ENCODE measurements at regions not wholly inside any gene's neighbourhood (a gene's known extent, or its start where the extent isn't known, plus 50 kb on each side); places are given as distances from the start of the nearest gene placed in this dataset.

DNA sequence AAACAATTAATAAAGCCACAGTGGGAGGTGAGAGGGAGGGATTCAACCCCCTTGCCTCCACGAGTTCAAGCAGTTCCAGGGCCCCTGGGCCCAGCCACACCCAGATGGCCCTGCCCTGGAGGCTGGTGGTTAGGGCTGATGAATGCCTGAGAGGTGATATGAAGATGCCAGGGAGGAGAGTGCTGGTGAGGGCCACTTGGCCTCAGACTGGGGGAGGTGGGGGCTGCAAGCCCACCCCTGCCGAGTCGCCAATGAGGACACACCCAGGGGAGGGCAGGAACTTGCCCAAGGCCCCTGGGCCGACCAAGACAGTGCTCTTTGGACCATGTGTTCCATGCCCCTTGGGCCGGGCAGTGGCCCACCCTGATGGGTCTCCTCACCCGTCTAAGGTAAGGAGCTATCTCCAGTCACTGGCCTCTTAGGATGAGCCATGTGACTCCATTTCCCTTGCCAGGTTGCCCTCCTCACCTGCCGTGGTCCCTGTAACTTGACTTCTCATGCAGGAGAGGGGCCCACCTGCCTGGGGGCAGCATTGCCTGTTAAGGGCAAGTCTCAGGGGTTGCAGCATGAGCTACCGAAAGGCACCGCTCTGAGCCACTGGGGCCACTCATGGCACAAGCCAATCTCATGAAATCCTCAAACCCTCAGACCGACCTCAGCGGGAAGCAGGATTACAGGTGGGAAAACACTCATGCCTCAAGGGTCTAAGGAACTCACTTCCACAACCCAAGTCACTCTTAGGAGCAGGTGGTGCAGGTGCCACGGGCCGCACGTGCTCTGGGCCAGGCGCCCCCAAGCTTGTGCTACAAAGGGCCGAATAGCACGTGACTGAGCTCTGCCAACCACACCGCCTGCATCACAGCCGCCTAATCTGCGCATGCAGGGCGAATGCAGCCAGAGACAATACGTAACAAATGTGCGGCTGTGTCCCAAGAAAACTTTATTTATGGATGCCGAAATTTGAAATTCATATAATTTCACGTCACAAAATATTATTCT, 147.4 kb upstream of the MLN start:
- DNase-seq, result no peak

DNA sequence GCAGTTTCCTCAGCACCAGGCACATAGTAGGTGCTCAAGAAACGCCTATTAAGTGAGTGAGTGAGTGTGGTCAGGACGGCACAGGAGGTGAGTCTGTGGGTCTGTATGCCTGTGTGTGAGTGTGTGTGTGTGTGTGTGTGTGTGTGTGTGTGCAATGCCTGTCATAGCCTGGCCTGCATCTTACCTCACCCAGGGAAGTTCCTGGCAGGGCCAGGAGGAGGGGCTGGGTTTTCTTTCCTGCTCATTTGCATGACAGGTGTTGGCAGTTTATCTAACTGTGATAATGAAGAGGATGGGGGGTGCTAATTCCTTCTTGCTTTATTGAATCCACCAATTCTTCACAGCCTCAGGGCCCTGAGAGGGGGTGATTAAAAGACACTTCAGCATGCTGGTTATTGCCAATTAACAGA, 146.7 kb upstream of the MLN start:
- no peak for DNase-seq

GRCh38 chr6:33949877-33950435, 146.2 kb upstream of the MLN start:
- DNase-seq, result no peak

DNA sequence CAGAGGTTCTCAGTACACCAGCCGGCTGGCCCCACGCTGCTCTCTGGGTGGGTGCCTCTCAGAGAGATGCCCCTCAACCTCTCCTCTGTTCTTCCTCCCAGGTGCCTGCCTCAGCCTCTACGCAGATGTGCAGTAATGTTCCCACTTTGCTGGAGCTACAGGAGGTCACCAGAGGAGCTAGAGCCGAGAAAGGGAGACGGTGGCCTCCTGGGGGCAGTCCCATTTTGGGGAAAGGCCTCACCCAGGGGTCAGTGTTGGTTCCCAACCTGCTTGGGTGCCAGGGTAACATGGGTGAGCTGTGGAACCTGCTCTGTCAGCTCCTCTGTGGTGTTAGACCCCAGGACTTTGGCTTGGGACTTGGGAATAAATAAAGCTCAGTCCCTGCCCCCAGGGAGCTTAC, 145.3 kb upstream of the MLN start:
- no peak for DNase-seq

- DNase-seq, result no peak
Observed at GRCh38 chr6:33947916-33948594, 144.3 kb upstream of the MLN start.

DNA sequence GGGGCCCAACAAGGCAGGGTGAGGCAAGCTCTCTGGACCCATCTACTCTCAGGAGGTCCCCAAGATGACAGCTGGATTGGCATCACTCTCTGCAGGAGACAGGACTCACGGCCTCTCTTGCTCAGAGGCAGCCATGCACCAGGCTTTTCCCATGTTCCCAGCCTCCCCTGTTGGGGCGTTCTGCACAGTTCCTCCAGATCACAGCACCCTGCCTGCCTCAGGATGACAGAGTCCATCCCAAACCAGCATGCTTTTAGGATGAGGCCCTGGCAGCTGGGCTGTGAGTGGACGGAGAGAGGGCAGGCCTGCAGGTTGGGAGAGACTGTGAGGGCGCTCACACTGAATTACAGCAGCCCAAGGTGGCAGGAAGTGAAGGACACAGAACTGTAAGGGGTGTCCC, 143.2 kb upstream of the MLN start:
- DNase-seq, result no peak

DNA sequence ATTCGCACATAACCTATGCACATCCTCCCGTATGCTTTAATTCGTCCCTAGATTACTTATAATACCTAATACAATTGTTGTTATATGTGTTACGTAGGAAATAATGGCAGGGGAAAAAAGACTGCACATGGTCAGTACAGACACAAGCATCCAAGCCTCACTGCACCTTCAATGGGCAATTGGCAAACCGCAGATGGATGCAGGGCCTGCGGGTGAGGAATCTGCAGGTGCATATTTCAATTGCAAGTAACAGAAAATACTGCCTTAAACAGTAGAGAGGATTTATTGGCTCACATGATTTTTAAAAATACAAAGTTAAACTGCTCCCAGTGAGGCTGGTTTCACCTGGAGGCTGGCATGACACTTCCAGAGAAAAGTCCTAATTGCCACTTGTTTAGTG, 142.1 kb upstream of the MLN start:
- no peak for DNase-seq

- no peak for DNase-seq
Observed at GRCh38 chr6:33944686-33945411, 141.0 kb upstream of the MLN start.

GRCh38 chr6:33936886-33937285, 133.1 kb upstream of the MLN start:
- DNase-seq, result no peak

GRCh38 chr6:33935439-33936080, 131.8 kb upstream of the MLN start:
- DNase-seq, result no peak

- DNase-seq, result no peak
Observed at GRCh38 chr6:33934731-33935270, 131.0 kb upstream of the MLN start.

- DNase-seq, result no peak
Observed at GRCh38 chr6:33933101-33933500, 129.3 kb upstream of the MLN start.

DNA sequence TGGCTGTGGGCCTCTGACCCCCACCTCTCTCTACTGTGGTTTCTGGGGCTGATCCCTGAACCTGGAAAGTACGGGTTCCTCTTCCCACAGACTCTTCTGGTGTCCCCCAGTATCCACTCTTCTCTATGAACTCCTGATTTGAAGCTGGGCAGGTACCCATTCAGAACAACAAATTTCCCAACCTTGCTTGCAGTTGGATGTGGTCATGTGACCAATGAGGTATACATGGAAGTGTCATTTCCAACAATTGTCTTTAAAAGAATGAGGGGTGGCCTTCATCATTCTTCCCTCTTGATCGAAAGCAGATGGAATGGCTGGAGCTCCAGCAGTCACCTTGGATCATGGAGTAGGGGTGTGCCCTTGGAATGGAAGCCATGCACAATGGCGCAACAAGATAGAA, 128.0 kb upstream of the MLN start:
- no peak for DNase-seq

DNA sequence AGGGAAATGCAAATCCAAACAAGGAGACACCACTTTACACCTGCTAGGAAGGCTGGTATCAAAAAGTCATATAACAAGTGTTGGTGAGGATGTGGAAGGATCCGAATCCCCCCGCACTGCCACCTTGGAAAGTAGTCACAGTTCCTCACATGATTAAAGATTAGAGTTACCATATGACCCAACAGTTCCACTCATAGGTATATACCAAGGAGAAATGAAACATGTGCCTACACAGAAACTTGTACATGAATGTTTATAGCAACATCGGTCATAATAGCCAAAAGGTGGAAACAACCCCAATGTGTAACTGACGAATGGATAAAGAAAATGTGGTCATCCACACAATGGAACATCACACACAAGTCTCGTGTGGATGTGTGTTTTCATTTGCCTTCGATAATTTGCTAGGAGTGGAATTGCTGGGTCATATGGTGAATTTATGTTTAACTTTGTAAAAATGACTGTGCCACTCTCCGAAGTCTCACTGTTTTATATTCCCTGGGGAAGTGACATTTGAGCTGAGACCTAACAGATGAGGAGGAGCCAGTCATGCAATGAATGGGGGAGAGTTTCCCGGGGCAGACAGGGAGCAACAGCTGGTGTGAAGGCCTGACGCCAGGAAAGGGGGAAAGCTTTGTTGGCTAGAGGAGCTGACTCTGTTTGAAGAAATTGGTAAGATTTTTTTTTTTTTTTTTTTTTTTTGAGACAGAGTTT, 125.9 kb upstream of the MLN start:
- DNase-seq, result peak; percentile 15

DNA sequence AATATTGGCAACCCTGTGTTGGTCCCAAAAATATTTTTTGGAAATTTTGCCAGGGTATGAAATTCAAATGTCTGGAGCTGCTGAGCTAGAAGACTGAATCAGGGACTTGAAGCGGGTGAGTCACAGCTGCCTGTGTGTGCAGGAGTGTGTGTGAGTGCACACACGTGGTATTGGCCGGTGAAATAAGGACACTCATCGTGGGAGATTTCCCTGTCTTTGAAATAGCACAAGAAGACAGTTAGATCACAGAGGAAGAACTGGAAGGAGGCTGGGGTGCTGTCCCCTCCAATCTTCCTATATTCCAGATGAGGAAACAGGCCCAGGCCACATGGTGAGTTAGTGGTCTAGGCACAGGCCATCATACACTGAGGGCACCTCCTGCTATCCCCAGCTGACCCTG, 123.8 kb upstream of the MLN start:
- DNase-seq, result peak; percentile 61

DNA sequence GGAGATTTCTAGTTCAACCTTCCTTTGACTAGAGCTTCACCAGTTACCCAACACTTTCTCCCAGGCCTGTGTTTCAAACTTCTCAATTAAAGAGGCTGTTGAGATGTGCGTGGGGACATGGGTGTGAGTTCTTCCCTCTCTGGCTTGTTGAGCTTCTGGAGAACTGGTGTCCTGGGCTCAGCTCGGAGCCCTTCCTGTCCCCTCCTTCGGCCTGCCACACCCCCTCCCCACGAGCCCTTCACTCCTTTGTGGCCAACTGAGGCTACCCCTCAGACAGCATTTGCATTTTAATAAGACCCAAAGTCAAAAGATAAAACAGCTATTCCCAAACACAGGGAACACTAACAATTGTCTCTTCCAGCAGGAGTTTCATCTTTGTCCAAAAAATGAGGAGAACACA, 123.3 kb upstream of the MLN start:
- DNase-seq, result no peak

DNA sequence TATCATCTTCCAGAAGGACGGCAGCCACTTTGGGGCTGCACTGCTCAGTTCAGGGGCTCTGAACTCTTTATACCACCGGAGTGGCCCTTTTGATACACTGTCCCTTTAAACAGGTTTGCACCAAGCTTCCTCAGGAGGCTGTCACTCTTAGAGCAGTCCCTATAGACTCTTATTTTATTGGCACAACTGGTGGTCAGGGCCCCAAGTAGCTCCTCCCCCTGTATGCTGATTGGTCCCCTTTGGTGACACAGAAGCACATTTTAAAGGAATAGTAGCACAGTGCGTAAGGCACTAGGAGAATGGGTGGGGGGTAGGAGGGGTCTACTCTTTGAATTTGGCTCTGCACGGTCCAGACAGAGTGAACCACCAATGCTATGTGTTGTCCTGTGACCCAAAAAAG, 122.6 kb upstream of the MLN start:
- no peak for DNase-seq

- no peak for DNase-seq
Observed at GRCh38 chr6:33925936-33926335, 122.1 kb upstream of the MLN start.

GRCh38 chr6:33925210-33925609, 121.4 kb upstream of the MLN start:
- no peak for DNase-seq

DNA sequence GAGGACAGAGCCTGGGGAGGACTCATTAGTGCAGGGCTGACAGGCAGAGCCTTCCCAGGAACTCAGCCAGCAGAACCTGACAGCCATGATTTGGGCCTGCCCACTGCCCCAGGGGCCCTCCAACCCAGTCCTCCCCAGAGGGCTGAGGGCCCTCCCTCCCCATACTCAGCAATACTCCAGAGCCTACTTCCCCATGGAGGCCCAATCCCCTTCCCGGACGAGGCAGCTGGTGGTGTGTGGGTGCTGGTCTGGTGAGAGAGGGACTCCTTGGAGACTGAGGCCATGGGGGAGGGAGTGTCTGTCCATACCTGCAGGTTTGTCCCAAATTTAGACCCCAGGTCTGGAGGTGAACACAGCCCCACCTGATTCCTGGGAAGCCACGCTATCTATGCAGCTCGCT, 120.9 kb upstream of the MLN start:
- DNase-seq, result no peak

DNA sequence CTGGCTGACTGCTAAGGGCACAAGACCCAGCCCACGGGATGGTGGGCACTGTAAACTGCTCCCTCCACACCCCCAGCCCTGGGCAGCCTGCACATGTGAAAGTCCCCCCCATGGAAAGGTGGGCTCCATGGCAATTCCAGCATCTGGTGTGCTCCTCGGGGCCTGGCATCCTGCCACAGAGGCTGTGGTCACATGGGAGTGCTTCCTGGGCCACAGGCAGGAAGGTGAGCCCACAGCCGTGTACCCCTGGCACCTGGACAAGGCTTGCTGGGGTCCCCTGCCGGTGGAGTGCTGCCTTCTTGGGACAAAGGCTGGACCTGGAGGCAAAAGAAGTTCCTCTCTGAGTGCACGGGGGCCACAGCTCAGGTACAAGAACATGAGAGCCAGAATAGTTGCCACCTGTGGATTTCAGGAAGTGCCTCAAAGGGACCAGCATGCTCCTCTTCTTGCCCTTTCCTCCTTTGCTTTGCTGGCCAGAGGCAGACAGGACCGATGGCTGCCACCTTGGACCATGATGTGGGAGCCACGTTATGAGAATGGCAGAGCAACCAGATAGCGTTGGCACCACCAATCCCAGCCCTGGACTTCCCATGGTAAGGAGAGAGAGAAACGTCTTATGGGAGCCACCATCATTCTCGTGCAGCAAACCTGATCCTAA, 120.2 kb upstream of the MLN start:
- no peak for DNase-seq
